NB4 (cell line): ENCODE measurements at regions not wholly inside any gene's neighbourhood (a gene's known extent, or its start where the extent isn't known, plus 50 kb on each side); places are given as distances from the start of the nearest gene placed in this dataset.

Source experiments
- POLR2A ChIP-seq: IDR thresholded peaks from 2 replicates; pipeline ENCODE4 v1.6.1; 2011; ENCODE audit warnings: mild to moderate bottlenecking; ENCODE audit not compliant: insufficient read length; ENCODE audit errors: extremely low read depth
- TF ChIP-seq, protein P1 (sequence below): IDR thresholded peaks from one replicate; pipeline ENCODE4 v1.5.1; 2012; ENCODE audit warnings: low read depth, low read length

DNA sequence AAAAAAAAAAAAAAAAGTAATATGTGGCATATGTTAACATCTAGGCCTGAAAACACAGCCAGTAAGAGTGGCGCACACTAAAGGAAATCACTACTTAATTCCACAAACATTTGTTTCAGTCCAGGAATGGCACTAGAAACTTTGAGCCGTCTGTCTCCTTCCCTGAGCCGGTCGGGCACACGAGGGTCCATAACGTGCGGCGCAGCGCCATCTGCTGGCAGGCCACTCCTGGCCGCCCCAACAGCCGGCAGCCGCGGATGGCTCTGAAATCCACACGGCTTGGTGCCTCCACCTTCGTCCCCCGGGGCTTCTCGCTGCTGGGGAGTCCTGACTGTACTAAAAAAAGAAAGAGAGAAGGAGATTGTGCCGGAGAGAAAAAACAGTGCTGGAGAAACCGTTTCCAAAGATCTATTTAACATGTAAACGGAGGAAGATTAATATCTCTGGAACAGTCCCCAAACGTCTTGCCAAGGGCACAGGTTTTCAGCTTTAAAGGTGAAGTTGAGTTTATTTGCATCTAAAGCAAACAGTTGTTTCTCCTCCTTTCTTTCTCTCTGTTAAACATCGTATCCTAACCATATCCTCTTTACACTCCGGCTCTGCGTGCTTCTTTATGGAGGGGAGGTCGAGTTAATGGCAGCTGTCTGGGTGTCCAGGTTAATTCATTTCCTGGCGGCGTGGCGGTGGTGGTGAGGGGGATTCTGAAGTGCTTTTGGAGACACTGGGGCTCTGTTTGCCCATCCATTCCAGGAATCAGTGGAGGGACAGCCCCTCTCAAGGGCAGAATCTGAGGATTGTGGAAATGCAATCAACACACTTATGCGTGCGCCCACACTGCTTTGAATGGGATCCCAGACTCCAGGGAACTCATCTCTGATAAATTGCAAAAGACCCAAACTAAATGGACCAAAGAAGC, 611.3 kb upstream of the SALL1 start:
- TF ChIP-seq POLR2A = no peak
- TF ChIP-seq, protein P1, sequence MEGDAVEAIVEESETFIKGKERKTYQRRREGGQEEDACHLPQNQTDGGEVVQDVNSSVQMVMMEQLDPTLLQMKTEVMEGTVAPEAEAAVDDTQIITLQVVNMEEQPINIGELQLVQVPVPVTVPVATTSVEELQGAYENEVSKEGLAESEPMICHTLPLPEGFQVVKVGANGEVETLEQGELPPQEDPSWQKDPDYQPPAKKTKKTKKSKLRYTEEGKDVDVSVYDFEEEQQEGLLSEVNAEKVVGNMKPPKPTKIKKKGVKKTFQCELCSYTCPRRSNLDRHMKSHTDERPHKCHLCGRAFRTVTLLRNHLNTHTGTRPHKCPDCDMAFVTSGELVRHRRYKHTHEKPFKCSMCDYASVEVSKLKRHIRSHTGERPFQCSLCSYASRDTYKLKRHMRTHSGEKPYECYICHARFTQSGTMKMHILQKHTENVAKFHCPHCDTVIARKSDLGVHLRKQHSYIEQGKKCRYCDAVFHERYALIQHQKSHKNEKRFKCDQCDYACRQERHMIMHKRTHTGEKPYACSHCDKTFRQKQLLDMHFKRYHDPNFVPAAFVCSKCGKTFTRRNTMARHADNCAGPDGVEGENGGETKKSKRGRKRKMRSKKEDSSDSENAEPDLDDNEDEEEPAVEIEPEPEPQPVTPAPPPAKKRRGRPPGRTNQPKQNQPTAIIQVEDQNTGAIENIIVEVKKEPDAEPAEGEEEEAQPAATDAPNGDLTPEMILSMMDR = peak; percentile 90
